ENCODE measurements at regions not wholly inside any gene's neighbourhood (a gene's known extent, or its start where the extent isn't known, plus 50 kb on each side); places are given as distances from the start of the nearest gene placed in this dataset.

DNA sequence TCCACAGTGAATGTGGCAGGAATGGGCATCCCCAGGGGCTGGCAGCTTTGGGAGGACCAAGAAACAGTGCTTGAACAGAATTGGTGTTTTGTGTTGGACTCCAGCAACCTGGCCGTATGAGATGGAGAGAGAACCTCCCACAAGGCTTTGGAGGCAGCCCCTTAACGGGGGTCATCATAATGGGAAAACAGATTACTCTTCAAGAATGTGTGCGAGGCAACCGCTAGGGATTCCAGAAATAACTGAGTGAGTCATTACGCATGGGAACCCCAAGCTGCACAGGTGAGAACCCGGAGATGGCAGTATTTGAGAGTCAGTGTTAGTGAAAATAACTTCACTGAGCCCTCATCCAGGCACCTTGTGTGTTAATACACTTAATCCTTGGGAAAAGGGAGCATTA, 567.8 kb upstream of the TBX3 start:
- Mint-ChIP-seq H3K4me3 (no peak overlapping the region), H3K27me3 (ENCODE audit: low read depth) (no peaks in the 10 kb centered on the region), H3K27ac (no peak overlapping the region), H3K36me3 (no peaks in the 10 kb centered on the region), H3K4me1 (peaks cover 46% of the 10 kb centered on the region), H3K9me3 (peaks cover 4% of the 10 kb centered on the region)
- TF ChIP-seq CTCF (IDR thresholded peaks at IDR 0.05; ENCODE audit: unreplicated experiment), result no peak
- no peak for DNase-seq (ENCODE audit: low spot score in 2 of 2, unreplicated experiment in 2 of 2)

GRCh38 chr12:115249671-115250278, 565.8 kb upstream of the TBX3 start:
- Mint-ChIP-seq H3K9me3 (peaks cover 4% of the 10 kb centered on the region), H3K4me3 (no peak overlapping the region), H3K4me1 (peaks cover 42% of the 10 kb centered on the region), H3K27ac (peak overlapping the region; percentile 17), H3K27me3 (ENCODE audit: low read depth) (no peaks in the 10 kb centered on the region), H3K36me3 (no peaks in the 10 kb centered on the region)
- DNase-seq (ENCODE audit: low spot score in 2 of 2, unreplicated experiment in 2 of 2), result no peak
- TF ChIP-seq CTCF (IDR thresholded peaks at IDR 0.05; ENCODE audit: unreplicated experiment), result no peak

DNA sequence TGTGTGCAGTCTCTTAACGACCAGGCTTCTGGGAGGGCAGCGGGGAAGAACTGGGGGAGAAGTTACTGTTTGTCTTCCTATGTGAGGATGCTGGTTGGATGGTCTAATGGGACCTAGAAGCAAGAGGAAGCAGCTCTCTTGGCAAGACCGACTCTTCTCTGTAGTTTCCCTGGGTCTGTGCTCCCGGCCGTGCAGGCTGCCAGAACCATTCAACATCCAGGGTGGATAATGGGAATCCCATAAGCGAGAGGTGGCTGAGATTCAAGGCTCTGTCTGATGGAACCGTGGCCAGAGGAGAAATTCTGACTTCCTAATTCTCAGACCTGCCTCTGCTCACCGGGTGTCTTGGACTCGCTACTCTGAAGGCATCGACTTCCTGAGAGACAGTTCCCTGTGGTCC, 561.0 kb upstream of the TBX3 start:
- Mint-ChIP-seq H3K36me3 (no peaks in the 10 kb centered on the region), H3K27ac (no peak overlapping the region), H3K27me3 (ENCODE audit: low read depth) (no peaks in the 10 kb centered on the region), H3K4me1 (peaks cover 22% of the 10 kb centered on the region), H3K9me3 (peaks cover 4% of the 10 kb centered on the region), H3K4me3 (no peak overlapping the region)
- DNase-seq (ENCODE audit: low spot score in 2 of 2, unreplicated experiment in 2 of 2), result no peak
- TF ChIP-seq CTCF (IDR thresholded peaks at IDR 0.05; ENCODE audit: unreplicated experiment), result no peak

DNA sequence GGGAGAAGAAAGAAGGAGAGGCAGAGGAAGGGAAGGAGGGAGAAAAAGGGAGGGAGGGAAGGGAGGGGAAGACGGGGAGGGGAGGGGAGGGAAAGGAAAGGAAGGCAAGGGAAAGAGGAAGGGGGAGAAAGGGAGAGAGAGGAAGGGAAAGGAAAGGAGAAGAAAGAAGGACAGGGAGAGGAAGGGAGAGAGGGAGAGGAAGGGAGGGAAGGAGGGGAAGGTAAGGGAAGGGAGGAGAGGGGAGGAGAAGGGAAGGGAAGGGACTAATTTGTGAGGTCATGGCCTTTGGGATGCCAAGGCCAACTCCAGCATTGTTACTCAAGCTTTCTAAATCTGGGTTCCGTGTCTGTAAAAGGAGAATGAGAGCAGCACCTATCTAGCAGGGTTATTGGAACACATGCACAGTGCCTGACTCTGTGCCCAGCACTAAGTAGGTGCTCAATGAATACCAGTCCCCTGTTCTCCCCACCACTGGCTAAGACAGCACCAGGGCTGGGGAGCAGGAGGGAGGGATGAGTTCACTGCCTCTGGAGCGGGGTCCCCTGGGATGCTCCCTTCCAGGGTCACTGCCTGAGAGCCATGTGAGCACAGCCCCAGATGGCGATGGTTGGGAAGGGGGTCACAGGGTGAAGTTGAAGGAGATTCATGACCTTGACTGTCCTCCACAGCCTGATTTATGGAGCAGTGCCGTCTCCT, 560.1 kb upstream of the TBX3 start:
- no peak for TF ChIP-seq CTCF (IDR thresholded peaks at IDR 0.05; ENCODE audit: unreplicated experiment)
- Mint-ChIP-seq H3K27me3 (ENCODE audit: low read depth) (no peaks in the 10 kb centered on the region), H3K4me3 (no peak overlapping the region)

DNA sequence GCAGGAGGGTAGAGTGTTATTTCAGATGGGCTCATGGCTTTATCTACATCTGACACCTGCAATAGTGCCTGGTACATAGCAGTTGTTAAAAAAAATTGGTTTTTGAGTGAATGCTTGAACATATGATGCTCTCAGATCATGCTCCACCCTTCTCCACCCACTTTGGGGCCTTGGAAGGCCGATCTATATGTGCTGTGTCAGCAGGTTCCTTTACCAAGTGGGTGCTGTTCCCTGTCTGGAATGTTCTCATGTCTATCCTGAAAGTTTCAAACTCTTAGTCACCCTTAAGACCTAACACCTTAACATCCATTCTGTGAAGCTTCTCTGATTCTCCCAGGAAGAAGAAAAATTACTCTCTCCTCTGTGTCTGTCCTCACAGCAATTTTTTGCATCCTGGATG, 556.3 kb upstream of the TBX3 start:
- no peak for TF ChIP-seq CTCF (IDR thresholded peaks at IDR 0.05; ENCODE audit: unreplicated experiment)
- Mint-ChIP-seq H3K36me3 (no peaks in the 10 kb centered on the region), H3K9me3 (no peaks in the 10 kb centered on the region), H3K4me3 (no peak overlapping the region), H3K27ac (no peak overlapping the region), H3K27me3 (ENCODE audit: low read depth) (no peaks in the 10 kb centered on the region), H3K4me1 (peaks cover 12% of the 10 kb centered on the region)
- no peak for DNase-seq (ENCODE audit: low spot score in 2 of 2, unreplicated experiment in 2 of 2)

More for the DNA sequence above, 560.1 kb upstream of the TBX3 start:
- H3K27ac Mint-ChIP-seq, result no peak overlapping the region
- DNase-seq (ENCODE audit: low spot score in 2 of 2, unreplicated experiment in 2 of 2), result no peak
- peaks cover 13% of the 10 kb centered on the region for H3K4me1 Mint-ChIP-seq
- no peaks in the 10 kb centered on the region for H3K36me3 Mint-ChIP-seq
- peaks cover 4% of the 10 kb centered on the region for H3K9me3 Mint-ChIP-seq
